ENCODE measurements at regions not wholly inside any gene's neighbourhood (a gene's known extent, or its start where the extent isn't known, plus 50 kb on each side); places are given as distances from the start of the nearest gene placed in this dataset.

DNA sequence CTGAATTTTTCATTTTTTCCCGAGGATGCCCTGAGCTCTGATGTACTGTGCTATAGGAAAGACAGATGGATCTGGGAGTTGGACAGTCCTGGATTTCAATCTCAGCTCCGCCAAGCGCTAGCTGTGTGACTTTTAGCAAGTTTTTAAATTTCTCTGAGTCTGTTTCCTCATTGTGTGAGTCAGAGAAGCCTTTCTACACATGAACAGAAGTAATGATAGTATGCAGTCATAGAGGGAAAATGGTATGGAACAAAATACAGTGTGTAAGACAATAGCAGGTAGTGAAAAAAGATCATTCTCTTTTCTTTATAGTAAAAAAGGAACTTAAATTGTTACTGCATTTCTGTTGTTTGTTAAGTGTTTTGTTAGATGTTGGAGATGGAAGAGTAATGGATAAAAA is 52.4 kb upstream of the PPM1B start:
- TF ChIP-seq, protein P1, sequence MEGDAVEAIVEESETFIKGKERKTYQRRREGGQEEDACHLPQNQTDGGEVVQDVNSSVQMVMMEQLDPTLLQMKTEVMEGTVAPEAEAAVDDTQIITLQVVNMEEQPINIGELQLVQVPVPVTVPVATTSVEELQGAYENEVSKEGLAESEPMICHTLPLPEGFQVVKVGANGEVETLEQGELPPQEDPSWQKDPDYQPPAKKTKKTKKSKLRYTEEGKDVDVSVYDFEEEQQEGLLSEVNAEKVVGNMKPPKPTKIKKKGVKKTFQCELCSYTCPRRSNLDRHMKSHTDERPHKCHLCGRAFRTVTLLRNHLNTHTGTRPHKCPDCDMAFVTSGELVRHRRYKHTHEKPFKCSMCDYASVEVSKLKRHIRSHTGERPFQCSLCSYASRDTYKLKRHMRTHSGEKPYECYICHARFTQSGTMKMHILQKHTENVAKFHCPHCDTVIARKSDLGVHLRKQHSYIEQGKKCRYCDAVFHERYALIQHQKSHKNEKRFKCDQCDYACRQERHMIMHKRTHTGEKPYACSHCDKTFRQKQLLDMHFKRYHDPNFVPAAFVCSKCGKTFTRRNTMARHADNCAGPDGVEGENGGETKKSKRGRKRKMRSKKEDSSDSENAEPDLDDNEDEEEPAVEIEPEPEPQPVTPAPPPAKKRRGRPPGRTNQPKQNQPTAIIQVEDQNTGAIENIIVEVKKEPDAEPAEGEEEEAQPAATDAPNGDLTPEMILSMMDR (IDR thresholded peaks at IDR 0.05; ENCODE audit: control extremely low read depth, extremely low read depth, low read depth, missing control alignments): no peak
- DNase-seq (ENCODE audit: extremely low spot score): no peak
- POLR2A ChIA-PET: no interaction called here
- CTCF ChIA-PET: no interaction called here

DNA sequence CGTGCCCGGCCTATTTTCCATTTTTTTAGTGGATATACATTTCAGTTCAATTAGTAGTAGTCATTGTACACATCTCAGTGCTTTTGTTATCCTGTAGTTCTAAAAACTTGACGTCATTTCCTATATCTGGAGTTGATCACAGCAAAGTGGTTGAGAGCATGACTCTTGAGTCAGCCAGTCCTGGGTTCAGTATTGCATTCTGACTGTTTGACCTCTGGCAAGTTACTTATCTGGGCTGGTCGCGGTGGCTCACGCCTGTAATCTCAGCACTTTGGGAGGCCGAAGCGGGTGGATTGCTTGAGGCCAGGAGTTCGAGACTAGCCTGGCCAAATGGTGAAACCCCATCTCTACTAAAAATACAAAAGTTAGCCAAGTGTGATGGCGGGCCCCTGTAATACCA is 50.4 kb upstream of the PPM1B start:
- CTCF ChIA-PET: no interaction called here
- DNase-seq (ENCODE audit: extremely low spot score): no peak
- TF ChIP-seq, protein P1 (IDR thresholded peaks at IDR 0.05; ENCODE audit: control extremely low read depth, extremely low read depth, low read depth, missing control alignments): no peak
- POLR2A ChIA-PET: no interaction called here
